PC-3 (cell line): ENCODE measurements at regions not wholly inside any gene's neighbourhood (a gene's known extent, or its start where the extent isn't known, plus 50 kb on each side); places are given as distances from the start of the nearest gene placed in this dataset.

Source experiments
- CTCF ChIP-seq: fragments of 300-600 bp; sonication (generic); conservative IDR thresholded peaks from 2 replicates; pipeline ENCODE4 v1.5.1; 2017; ENCODE audit warnings: antibody characterized with exemption, low read depth, mild to moderate bottlenecking, low read length
- EZH2 ChIP-seq: fragments of 300-600 bp; sonication (generic); IDR thresholded peaks from one replicate; pipeline ENCODE4 v1.6.1; 2017; ENCODE audit warnings: antibody characterized with exemption, mild to moderate bottlenecking, low read length; ENCODE audit not compliant: unreplicated experiment
- EZH2phosphoT487 ChIP-seq: fragments of 300-600 bp; sonication (generic); IDR thresholded peaks from 2 replicates; pipeline ENCODE4 v1.6.1; 2018; ENCODE audit warnings: mild to moderate bottlenecking, antibody characterized with exemption, low read length, borderline replicate concordance

- TF ChIP-seq CTCF (no peak), EZH2 (no peak), EZH2phosphoT487 (no peak)
These were observed 140.6 kb upstream of the PRMT8 start for GRCh38 chr12:3350432-3350831.
